GM12891 (cell line): ENCODE measurements at regions not wholly inside any gene's neighbourhood (a gene's known extent, or its start where the extent isn't known, plus 50 kb on each side); places are given as distances from the start of the nearest gene placed in this dataset.

Source experiments
- PAX5 ChIP-seq: IDR thresholded peaks from 2 replicates; pipeline ENCODE4 v1.6.1; 2011; ENCODE audit warnings: low read length, moderate library complexity, mild to moderate bottlenecking; ENCODE audit not compliant: insufficient read depth, severe bottlenecking
- POU2F2 ChIP-seq: IDR thresholded peaks from 2 replicates; pipeline ENCODE4 v1.6.1; 2011; ENCODE audit warnings: low read depth, mild to moderate bottlenecking, control low read depth, low read length, moderate library complexity

DNA sequence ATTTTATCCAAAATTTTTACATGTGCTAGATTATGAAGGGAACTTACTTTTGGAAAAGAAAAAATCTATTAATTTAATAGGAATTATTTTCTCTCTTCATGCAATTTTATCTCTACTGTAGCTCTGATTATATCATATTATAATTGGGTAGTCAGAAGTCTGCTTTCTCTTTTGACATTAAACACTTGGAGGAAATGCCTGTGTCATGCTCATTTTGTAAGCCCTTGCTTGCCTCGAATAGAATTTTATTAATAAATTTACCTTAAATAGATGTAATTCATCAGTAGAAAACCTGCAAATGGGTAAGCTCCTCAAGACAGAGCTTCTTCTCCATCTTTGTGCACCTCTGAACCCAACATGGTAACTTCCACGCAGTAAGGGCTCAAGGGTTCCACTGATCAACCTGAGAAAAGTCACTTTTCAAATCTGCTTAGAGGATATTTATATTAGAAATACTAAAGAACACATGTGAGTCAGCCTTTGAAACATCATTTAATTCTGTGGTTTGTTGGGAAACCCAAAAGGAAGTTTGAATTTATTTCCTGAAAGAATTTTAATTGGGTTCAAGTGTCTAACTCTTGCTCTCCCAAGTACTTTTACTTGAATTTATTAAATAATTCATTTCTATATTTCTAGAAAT is 266.0 kb downstream of the ALDH8A1 start:
- TF ChIP-seq PAX5 (no peak), POU2F2 (no peak)
